Stimulated activated memory B cell treated with anti-CD40 and anti-IgM and Interleukin-4, amounts not matched to agents 10 μg/mL and 1 μg/mL and 100 μg/mL, for 72 hours (primary cell): ENCODE measurements at regions not wholly inside any gene's neighbourhood (a gene's known extent, or its start where the extent isn't known, plus 50 kb on each side); places are given as distances from the start of the nearest gene placed in this dataset.

Experiments used
- ATAC-seq: fragments of 150-1000 bp; cut with Tn5 transposase; 2 replicates; pipeline ENCODE4 v1.10.0; 2021
- H3K27ac Mint-ChIP-seq: one replicate; pipeline ENCODE4 v1.8.0; 2022; ENCODE audit warnings: mild to moderate bottlenecking, mixed read lengths
- H3K27me3 Mint-ChIP-seq: one replicate; pipeline ENCODE4 v1.8.0; 2022; ENCODE audit warnings: mixed read lengths
- H3K36me3 Mint-ChIP-seq: one replicate; pipeline ENCODE4 v1.8.0; 2022; ENCODE audit warnings: mixed read lengths
- H3K4me1 Mint-ChIP-seq: one replicate; pipeline ENCODE4 v1.8.0; 2022; ENCODE audit warnings: mixed read lengths
- H3K4me3 Mint-ChIP-seq: one replicate; pipeline ENCODE4 v1.8.0; 2022; ENCODE audit warnings: mild to moderate bottlenecking, moderate library complexity, mixed read lengths
- H3K9me3 Mint-ChIP-seq: one replicate; pipeline ENCODE4 v1.8.0; 2022; ENCODE audit warnings: mixed read lengths

- ATAC-seq, result no peak
- Mint-ChIP-seq H3K4me3 (no peak overlapping the region), H3K9me3 (no peaks in the 10 kb centered on the region), H3K27me3 (peaks cover 8% of the 10 kb centered on the region), H3K27ac (no peak overlapping the region), H3K36me3 (no peaks in the 10 kb centered on the region), H3K4me1 (no peaks in the 10 kb centered on the region)
These were observed 96.2 kb upstream of the KCNMB2 start for GRCh38 chr3:178440043-178440442.

GRCh38 chr3:178443634-178444033 is 92.6 kb upstream of the KCNMB2 start:
- ATAC-seq, result no peak
- Mint-ChIP-seq H3K9me3 (no peaks in the 10 kb centered on the region), H3K27me3 (peaks cover 8% of the 10 kb centered on the region), H3K27ac (no peak overlapping the region), H3K36me3 (no peaks in the 10 kb centered on the region), H3K4me1 (no peaks in the 10 kb centered on the region), H3K4me3 (no peak overlapping the region)

GRCh38 chr3:178445139-178445538 is 91.1 kb upstream of the KCNMB2 start:
- Mint-ChIP-seq H3K27me3 (peaks cover 8% of the 10 kb centered on the region), H3K4me3 (no peak overlapping the region), H3K36me3 (no peaks in the 10 kb centered on the region), H3K27ac (no peak overlapping the region), H3K9me3 (no peaks in the 10 kb centered on the region), H3K4me1 (no peaks in the 10 kb centered on the region)
- ATAC-seq, result no peak

- peaks cover 8% of the 10 kb centered on the region for H3K27me3 Mint-ChIP-seq
- no peak overlapping the region for H3K27ac Mint-ChIP-seq
- H3K9me3 Mint-ChIP-seq, result no peaks in the 10 kb centered on the region
- H3K36me3 Mint-ChIP-seq, result no peaks in the 10 kb centered on the region
- ATAC-seq, result no peak
- no peak overlapping the region for H3K4me3 Mint-ChIP-seq
- no peaks in the 10 kb centered on the region for H3K4me1 Mint-ChIP-seq
These were observed 90.2 kb upstream of the KCNMB2 start for GRCh38 chr3:178446059-178446458.

GRCh38 chr3:178450476-178450875 is 85.8 kb upstream of the KCNMB2 start:
- Mint-ChIP-seq H3K27ac (no peak overlapping the region), H3K9me3 (no peaks in the 10 kb centered on the region), H3K4me3 (no peak overlapping the region), H3K4me1 (no peaks in the 10 kb centered on the region), H3K27me3 (no peaks in the 10 kb centered on the region), H3K36me3 (no peaks in the 10 kb centered on the region)
- no peak for ATAC-seq

GRCh38 chr3:178451799-178452198 is 84.4 kb upstream of the KCNMB2 start:
- H3K27me3 Mint-ChIP-seq, result no peaks in the 10 kb centered on the region

GRCh38 chr3:178454726-178455125 is 81.5 kb upstream of the KCNMB2 start:
- no peak for ATAC-seq
- no peaks in the 10 kb centered on the region for H3K4me1 Mint-ChIP-seq
- H3K27ac Mint-ChIP-seq, result no peak overlapping the region
- no peaks in the 10 kb centered on the region for H3K36me3 Mint-ChIP-seq
- no peaks in the 10 kb centered on the region for H3K9me3 Mint-ChIP-seq
- no peak overlapping the region for H3K4me3 Mint-ChIP-seq
- H3K27me3 Mint-ChIP-seq, result peaks cover 5% of the 10 kb centered on the region

More at GRCh38 chr3:178451799-178452198, 84.4 kb upstream of the KCNMB2 start:
- Mint-ChIP-seq H3K27ac (no peak overlapping the region), H3K4me1 (no peaks in the 10 kb centered on the region), H3K9me3 (no peaks in the 10 kb centered on the region), H3K36me3 (no peaks in the 10 kb centered on the region), H3K4me3 (no peak overlapping the region)
- ATAC-seq, result no peak

GRCh38 chr3:178455226-178455625 is 81.0 kb upstream of the KCNMB2 start:
- Mint-ChIP-seq H3K4me3 (no peak overlapping the region), H3K36me3 (no peaks in the 10 kb centered on the region), H3K27ac (no peak overlapping the region), H3K4me1 (no peaks in the 10 kb centered on the region), H3K27me3 (peaks cover 10% of the 10 kb centered on the region), H3K9me3 (no peaks in the 10 kb centered on the region)
- no peak for ATAC-seq

GRCh38 chr3:178455946-178456345 is 80.3 kb upstream of the KCNMB2 start:
- H3K4me3 Mint-ChIP-seq, result no peak overlapping the region
- H3K36me3 Mint-ChIP-seq, result no peaks in the 10 kb centered on the region
- H3K4me1 Mint-ChIP-seq, result no peaks in the 10 kb centered on the region
- ATAC-seq, result no peak
- no peak overlapping the region for H3K27ac Mint-ChIP-seq
- H3K27me3 Mint-ChIP-seq, result peaks cover 10% of the 10 kb centered on the region
- no peaks in the 10 kb centered on the region for H3K9me3 Mint-ChIP-seq

- H3K27ac Mint-ChIP-seq, result no peak overlapping the region
- no peak for ATAC-seq
These were observed 79.5 kb upstream of the KCNMB2 start for GRCh38 chr3:178456621-178457285.

GRCh38 chr3:178457511-178457910 is 78.7 kb upstream of the KCNMB2 start:
- Mint-ChIP-seq H3K4me3 (no peak overlapping the region), H3K27me3 (peaks cover 12% of the 10 kb centered on the region), H3K9me3 (no peaks in the 10 kb centered on the region), H3K4me1 (no peaks in the 10 kb centered on the region), H3K36me3 (no peaks in the 10 kb centered on the region), H3K27ac (no peak overlapping the region)
- ATAC-seq, result no peak

More at GRCh38 chr3:178456621-178457285, 79.5 kb upstream of the KCNMB2 start:
- Mint-ChIP-seq H3K9me3 (no peaks in the 10 kb centered on the region), H3K4me3 (no peak overlapping the region), H3K4me1 (no peaks in the 10 kb centered on the region), H3K27me3 (peaks cover 10% of the 10 kb centered on the region), H3K36me3 (no peaks in the 10 kb centered on the region)

GRCh38 chr3:178458313-178459037 is 77.8 kb upstream of the KCNMB2 start:
- H3K36me3 Mint-ChIP-seq, result no peaks in the 10 kb centered on the region
- no peak overlapping the region for H3K4me3 Mint-ChIP-seq
- ATAC-seq, result no peak
- no peaks in the 10 kb centered on the region for H3K9me3 Mint-ChIP-seq
- H3K4me1 Mint-ChIP-seq, result no peaks in the 10 kb centered on the region
- peaks cover 21% of the 10 kb centered on the region for H3K27me3 Mint-ChIP-seq
- no peak overlapping the region for H3K27ac Mint-ChIP-seq

GRCh38 chr3:178459038-178459410 is 77.2 kb upstream of the KCNMB2 start:
- Mint-ChIP-seq H3K4me1 (no peaks in the 10 kb centered on the region), H3K27me3 (peaks cover 22% of the 10 kb centered on the region), H3K27ac (no peak overlapping the region), H3K9me3 (no peaks in the 10 kb centered on the region), H3K4me3 (no peak overlapping the region), H3K36me3 (no peaks in the 10 kb centered on the region)
- ATAC-seq, result no peak

- no peak for ATAC-seq
- Mint-ChIP-seq H3K27me3 (peaks cover 12% of the 10 kb centered on the region), H3K9me3 (no peaks in the 10 kb centered on the region), H3K27ac (no peak overlapping the region), H3K4me1 (peaks cover 15% of the 10 kb centered on the region), H3K4me3 (no peak overlapping the region), H3K36me3 (no peaks in the 10 kb centered on the region)
These were observed 70.7 kb upstream of the KCNMB2 start for GRCh38 chr3:178465260-178466180.

GRCh38 chr3:178472941-178473340 is 63.3 kb upstream of the KCNMB2 start:
- no peak for ATAC-seq
- H3K4me3 Mint-ChIP-seq, result no peak overlapping the region
- H3K36me3 Mint-ChIP-seq, result no peaks in the 10 kb centered on the region
- H3K27ac Mint-ChIP-seq, result no peak overlapping the region
- H3K4me1 Mint-ChIP-seq, result no peaks in the 10 kb centered on the region
- H3K27me3 Mint-ChIP-seq, result no peaks in the 10 kb centered on the region
- H3K9me3 Mint-ChIP-seq, result no peaks in the 10 kb centered on the region
